ENCODE measurements at regions not wholly inside any gene's neighbourhood (a gene's known extent, or its start where the extent isn't known, plus 50 kb on each side); places are given as distances from the start of the nearest gene placed in this dataset.

- DNase-seq (ENCODE audit: low spot score), result no peak
- in situ Hi-C loops (cut with MboI; ENCODE audit: low pct_unique_long_range_greater_than_20kb, low sequenced_read_pairs, unreplicated experiment), result no loop called here
- TF ChIP-seq CTCF (IDR thresholded peaks at IDR 0.05; ENCODE audit: extremely low read depth, insufficient read depth, missing control alignments), result no peak
Observed at GRCh38 chr6:114718716-114719270, 376.0 kb upstream of the HS3ST5 start.

GRCh38 chr6:114718186-114718585, 375.4 kb upstream of the HS3ST5 start:
- DNase-seq (ENCODE audit: low spot score), result no peak
- in situ Hi-C loops (cut with MboI; ENCODE audit: low pct_unique_long_range_greater_than_20kb, low sequenced_read_pairs, unreplicated experiment), result no loop called here
- TF ChIP-seq CTCF (IDR thresholded peaks at IDR 0.05; ENCODE audit: extremely low read depth, insufficient read depth, missing control alignments), result no peak

GRCh38 chr6:114714836-114715507, 372.1 kb upstream of the HS3ST5 start:
- in situ Hi-C loops (cut with MboI; ENCODE audit: low pct_unique_long_range_greater_than_20kb, low sequenced_read_pairs, unreplicated experiment), result no loop called here
- DNase-seq (ENCODE audit: low spot score), result no peak
- no peak for TF ChIP-seq CTCF (IDR thresholded peaks at IDR 0.05; ENCODE audit: extremely low read depth, insufficient read depth, missing control alignments)

- DNase-seq (ENCODE audit: low spot score), result no peak
- in situ Hi-C loops (cut with MboI; ENCODE audit: low pct_unique_long_range_greater_than_20kb, low sequenced_read_pairs, unreplicated experiment), result no loop called here
Observed at GRCh38 chr6:114713690-114714089, 370.9 kb upstream of the HS3ST5 start.

GRCh38 chr6:114712129-114712662, 369.4 kb upstream of the HS3ST5 start:
- no peak for TF ChIP-seq CTCF (IDR thresholded peaks at IDR 0.05; ENCODE audit: extremely low read depth, insufficient read depth, missing control alignments)
- no peak for DNase-seq (ENCODE audit: low spot score)
- in situ Hi-C loops (cut with MboI; ENCODE audit: low pct_unique_long_range_greater_than_20kb, low sequenced_read_pairs, unreplicated experiment), result no loop called here

More at GRCh38 chr6:114713690-114714089, 370.9 kb upstream of the HS3ST5 start:
- no peak for TF ChIP-seq CTCF (IDR thresholded peaks at IDR 0.05; ENCODE audit: extremely low read depth, insufficient read depth, missing control alignments)

GRCh38 chr6:114707081-114707620, 364.3 kb upstream of the HS3ST5 start:
- DNase-seq (ENCODE audit: low spot score), result no peak
- no peak for TF ChIP-seq CTCF (IDR thresholded peaks at IDR 0.05; ENCODE audit: extremely low read depth, insufficient read depth, missing control alignments)
- in situ Hi-C loops (cut with MboI; ENCODE audit: low pct_unique_long_range_greater_than_20kb, low sequenced_read_pairs, unreplicated experiment), result no loop called here

Measured in GM13977 (cell line).